ENCODE measurements at regions not wholly inside any gene's neighbourhood (a gene's known extent, or its start where the extent isn't known, plus 50 kb on each side); places are given as distances from the start of the nearest gene placed in this dataset.

DNA sequence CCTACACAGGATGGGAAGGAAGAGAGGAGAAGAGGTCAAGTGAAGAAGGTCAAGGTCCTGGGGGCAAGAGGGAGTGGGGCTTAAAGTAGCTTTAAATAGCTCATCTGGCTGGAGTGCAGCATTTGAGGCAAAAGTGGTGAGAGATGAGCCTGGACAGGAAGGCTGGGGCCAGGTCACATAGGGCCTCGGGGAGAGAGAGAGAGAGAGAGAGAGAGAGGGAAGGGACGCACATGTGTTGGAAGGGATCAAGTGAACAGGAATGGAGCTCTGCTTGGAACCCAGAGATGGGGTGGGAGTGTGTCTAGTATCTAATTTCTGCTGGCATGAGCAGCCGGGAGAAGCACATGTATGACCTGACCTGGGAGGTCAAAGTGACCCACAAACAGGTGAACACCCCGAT, 407.5 kb downstream of the MED13L start:
- TF ChIP-seq POLR2A (IDR thresholded peaks at IDR 0.05) (no peak), CTCF (IDR thresholded peaks at IDR 0.05) (no peak), POLR2AphosphoS5 (IDR thresholded peaks at IDR 0.05) (no peak)
